GM18511 (cell line): ENCODE measurements at regions not wholly inside any gene's neighbourhood (a gene's known extent, or its start where the extent isn't known, plus 50 kb on each side); places are given as distances from the start of the nearest gene placed in this dataset.
"Not testable (repeated sequence)": the region's sequence is repeated elsewhere in the genome, so short reads cannot be mapped to it uniquely, and the experiment has no call there.

Experiments
- ATAC-seq: cut with Tn5 transposase; IDR thresholded peaks from one replicate; pipeline ENCODE4 v1.9.1; 2021; ENCODE audit warnings: mild to moderate bottlenecking, moderate library complexity; ENCODE audit not compliant: unreplicated experiment

DNA sequence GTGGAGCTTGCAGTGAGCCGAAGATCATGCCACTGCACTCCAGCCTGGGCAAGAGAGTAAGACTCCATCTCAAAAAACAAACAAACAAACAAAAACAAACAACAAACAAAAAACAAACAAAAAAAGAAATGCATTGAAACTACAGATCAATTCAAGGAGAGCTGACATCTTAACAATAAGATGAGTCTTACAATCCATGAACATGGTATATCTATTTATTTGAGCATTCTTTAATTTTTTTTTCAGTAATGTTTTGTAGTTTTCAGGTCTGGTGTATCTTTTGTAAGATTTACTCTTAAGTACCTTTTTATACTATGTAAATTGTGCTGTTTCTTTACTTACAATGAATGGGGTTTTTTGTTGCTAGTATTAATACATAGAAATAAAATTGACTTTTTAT, 140.1 kb upstream of the DAPK1 start:
- ATAC-seq: no peak

DNA sequence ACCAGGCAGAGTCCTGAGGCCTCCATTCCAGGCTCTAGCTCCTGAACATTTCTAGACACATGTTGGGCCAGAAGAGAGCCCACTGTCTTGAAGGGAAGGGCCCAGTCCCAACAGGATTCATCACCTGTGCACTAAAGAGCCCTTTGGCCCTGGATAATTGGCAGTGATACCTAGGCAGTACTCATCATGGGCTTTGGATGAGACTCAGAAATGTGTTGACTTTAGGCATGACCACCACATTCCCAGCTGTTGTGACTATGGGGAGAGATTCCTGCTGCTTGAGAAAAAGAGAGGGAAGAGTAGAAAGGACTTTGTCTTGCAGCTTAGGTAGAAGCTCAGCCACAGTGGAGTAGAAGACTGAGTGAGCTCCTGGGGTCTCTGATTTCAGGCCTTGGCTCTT, 138.4 kb upstream of the DAPK1 start:
- ATAC-seq: no peak

DNA sequence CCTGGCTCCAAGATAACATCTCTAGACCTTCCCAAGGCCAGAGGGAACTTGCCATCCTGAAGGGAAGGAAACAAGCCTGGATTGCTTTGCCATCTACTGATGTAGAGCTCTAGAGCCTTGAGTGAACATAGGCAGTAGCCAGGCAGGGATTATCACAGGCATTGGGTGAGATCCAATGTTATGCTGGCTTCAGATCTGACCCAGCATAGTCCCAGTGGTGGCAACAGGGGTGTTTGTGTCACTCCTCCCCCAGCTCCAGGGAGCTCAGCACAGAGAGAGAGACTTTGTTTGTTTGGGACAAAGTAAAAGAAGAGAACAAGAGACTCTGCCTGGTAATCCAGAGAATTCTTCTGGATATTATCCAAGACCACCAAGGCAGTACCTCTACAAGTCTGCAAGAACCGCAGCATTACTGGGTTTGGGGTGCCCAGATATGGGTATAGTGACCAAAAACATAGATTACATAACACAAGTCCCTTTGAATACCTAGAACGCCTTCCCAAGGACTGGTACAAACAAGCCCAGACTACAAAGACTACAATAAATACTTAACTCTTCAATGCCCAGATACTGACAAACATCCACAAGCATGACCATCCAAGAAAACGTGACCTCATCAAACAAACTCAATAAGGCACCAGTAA, 137.6 kb upstream of the DAPK1 start:
- ATAC-seq: no peak

DNA sequence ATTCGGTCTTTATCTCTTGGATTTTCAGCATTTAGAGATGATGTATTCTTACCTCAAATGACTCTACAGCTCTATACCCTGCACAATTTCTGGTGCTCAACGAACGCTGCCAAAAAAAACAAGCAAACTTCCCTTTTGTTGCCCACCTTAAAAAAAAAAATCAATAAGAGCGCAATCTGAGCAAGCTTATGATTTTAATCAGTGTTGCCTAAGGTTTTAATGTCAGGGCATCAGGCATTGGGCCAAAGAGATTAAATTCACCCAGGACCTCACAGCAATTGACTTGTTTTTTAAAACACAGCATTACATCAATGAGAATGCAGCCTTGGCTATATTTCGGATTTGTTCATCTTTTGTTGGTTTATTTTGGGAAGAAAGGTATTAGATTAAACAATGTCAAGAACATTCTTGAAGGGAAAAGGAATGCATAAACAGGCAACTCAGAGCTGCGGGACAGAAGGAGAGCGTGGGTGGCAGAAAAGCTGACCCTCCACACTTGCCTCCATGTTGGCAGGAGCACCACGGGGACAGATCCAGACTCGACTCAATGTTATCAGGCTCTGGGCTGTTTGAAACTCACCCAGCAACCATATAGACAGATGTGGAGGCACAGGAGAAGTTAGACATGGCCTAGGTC, 127.5 kb upstream of the DAPK1 start:
- ATAC-seq: no peak

DNA sequence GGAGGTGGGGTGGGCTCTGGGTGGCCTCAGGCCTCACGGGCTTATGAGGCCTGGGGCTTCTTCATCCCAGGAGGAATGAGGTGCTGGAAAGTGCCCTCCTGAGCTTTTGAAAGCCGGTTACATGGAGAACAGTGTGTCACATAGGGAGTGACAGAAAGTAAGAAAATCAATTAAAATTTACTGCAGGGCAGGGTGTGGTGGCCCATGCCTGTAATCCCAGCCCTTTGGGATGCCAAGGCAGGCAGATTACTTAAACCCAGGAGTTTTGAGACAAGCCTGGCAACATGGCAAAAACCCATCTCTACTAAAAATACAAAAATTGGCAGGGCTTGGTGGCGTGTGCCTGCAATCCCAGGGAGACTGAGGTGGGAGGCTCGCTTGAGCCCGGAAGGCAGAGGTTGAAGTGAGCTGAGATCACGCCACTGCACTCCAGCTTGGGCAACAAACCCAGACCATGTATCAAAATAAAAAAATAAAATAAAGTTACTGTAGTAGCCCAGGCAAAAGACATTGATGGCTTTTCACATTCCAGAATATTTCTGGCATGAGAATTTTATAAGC, 125.8 kb upstream of the DAPK1 start:
- ATAC-seq: no peak

DNA sequence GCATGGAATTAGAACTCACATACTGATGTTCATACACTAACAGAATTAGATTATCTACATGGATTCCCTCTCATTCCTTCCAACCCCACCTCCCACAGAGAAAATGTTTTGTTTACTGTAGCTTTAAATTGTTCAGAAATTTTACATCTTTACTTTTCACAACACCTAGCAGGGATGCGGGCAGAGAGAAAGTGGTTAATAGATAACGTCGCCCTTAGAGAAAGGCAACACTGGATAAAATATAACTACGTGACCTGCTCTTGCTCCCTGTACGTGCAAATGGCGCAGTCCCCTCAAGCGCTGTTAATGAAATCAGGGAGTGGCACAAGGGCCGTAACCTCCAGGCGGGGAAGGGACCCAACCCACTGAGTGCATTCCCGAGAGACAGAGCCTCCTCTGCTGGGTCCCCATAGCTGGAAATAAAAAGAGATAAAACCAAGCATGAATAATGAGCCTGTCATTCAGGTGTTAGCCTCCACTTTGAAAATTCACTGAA, 125.3 kb upstream of the DAPK1 start:
- no peak for ATAC-seq

DNA sequence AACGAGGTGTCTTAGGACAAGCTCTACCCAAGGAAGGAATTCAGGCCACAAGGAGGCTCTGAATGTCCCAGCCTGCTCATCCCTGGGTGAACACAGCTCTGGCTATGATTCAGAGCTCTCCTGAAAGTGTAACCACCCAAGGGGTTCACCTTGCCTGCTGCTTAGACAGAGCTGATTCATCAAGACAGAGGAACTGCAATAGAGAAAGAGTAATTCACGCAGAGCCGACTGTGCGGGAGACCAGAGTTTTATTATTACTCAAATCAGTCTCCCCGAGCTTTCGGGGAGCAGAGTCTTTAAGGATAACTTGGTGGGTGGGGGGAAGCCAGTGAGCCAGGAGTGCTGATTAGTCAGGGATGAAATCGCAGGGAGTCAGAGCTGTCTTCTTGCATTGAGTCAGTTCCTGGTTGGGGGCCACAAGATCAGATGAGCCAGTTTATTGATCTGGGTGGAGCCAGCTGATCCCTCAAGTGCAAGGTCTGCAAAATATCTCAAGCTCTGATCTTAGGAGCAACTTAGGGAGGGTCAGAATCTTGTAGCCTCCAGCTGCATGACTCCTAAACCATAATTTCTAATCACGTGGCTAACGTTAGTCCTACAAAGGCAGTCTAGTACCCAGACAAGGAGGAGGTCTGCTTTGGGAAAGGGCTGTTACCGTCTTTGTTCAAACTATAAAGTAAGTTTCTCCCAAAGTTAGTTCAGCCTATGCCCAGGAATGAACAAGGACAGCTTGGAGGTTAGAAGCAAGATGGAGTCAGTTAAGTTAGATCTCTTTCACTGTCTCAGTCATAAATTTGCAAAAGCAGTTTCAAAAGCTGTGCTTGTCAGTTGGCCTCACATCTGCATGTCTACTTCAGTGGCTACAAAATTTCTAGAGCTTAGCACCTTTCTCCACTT, 123.4 kb upstream of the DAPK1 start:
- not testable (repeated sequence) for ATAC-seq

DNA sequence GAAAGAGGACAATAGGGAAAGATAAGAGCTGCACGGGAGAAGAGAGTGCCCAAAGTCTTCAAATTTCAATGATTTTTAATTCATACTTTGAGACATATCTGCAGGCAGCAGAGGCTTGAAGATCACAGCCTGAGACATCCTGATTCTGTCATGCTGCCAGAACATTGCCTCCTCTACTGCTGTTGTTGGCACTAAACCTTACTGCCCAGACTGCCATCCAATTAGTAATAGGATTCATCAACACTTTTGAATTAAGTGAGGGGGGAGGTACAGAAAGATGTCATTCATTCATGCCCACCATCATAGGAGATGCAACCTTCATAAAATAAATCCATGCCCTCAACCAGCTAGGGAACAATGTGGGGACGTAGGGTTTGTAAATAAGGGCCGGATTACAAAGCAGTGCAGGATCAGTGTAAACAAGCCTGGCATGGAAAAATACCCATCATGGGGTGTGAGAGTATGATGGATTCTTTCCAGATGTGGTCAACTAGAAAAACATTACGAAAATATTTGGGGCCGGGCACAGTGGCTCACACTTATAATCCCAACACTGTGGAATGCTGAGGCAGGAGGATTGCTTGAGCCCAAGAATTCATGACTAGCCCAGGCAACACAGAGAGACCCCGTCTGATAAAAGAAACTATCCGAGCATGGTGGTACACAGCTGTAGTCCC, 122.1 kb upstream of the DAPK1 start:
- ATAC-seq: no peak

DNA sequence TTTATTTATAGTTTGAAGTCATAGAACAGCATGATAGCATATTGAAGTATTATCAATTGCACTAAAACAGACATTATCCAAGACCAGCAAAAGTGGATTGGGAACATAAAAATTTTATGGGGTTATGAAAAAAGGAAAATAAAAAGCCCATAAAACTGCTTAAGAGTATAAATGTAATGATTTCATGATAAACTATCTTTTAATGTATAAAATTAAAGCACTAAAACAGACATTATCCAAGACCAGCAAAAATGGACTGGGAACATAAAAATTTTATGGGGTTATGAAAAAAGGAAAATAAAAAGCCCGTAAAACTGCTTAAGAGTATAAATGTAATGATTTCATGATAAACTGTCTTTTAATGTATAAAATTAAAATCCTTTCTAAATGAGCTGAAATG, 119.0 kb upstream of the DAPK1 start:
- no peak for ATAC-seq

DNA sequence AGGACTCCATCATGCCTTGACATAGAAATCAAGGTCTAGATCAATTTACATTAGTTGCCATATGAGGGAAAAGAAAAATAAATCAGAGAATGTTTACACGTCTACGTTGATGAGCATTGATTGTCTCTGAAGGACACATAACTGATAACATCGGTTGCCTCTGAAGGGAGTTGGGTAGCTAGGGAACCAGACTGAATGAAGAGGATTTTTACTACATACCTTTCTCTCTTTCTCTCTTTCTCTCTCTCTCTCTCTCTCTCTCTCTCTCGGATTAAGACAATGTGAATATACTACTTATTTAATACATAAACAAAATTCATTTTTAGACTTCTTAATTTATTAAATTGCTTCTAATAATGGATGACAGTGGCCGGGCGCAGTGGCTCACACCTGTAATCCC, 118.4 kb upstream of the DAPK1 start:
- ATAC-seq: no peak

DNA sequence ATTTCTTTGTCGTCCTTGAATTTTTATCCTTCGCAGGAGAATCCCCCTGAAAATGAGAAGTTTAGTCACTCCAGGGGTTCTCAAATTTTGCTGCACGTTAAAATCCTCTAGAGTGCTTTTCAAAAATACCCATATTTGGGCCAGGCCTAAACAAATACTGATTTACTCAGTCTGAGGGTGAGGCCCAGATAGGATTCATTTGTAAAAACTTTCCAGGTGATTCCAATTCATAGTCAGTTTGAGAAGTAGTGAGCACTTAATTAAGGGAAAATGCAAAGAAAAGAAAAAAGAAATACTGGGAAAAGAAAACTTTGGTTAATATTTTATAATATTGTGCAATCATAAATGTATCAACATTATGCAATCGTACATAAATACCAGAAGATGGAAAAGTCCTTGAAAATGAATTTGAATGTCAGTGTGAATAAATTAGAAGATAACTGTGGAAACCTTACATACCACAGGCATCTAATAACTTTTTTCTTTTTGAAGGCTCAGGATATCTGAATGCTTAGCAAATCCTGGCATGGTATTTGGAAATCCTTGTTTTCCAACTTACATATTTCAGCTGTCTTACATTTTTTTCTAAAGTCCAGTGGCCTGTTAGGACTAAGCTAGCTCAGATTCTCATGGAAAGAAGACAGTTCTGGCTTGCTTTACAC, 116.5 kb upstream of the DAPK1 start:
- no peak for ATAC-seq

DNA sequence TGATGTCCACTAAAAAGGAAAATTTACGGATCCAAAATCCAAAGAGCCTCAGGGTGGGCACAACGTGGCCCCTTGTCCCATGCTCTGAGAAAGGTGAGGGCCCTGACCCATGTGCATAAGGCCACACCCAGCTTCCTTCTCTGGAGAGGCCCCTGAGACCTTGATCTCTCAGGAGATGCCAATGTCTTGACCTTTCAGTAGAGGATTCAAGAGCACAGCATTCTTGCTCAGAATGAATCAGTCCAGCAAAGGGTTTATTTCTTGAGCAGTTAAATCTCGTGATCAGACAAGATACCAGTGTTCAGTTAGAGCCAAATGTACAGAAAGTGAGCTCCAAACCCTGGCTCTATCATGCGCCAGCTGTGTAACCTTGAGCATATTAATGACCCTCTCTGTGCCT, 115.9 kb upstream of the DAPK1 start:
- no peak for ATAC-seq

DNA sequence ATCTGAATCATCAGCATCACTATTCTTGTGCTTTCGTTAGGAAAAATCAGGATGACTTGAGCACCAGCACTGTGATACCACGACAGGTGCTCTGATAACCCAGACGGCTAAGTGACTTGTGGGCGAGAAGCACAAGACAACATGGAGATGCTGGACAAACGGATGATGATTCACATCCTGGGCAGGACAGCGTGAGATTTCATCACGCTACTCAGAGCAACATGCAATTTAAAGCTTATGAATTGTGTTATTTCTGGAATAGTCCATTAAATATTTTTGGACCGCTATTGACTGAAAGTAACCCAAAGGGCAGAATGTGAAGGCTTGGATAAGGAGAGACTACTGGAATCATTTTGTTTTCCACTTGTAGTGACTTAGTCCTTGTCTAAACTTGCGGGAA, 114.8 kb upstream of the DAPK1 start:
- no peak for ATAC-seq

DNA sequence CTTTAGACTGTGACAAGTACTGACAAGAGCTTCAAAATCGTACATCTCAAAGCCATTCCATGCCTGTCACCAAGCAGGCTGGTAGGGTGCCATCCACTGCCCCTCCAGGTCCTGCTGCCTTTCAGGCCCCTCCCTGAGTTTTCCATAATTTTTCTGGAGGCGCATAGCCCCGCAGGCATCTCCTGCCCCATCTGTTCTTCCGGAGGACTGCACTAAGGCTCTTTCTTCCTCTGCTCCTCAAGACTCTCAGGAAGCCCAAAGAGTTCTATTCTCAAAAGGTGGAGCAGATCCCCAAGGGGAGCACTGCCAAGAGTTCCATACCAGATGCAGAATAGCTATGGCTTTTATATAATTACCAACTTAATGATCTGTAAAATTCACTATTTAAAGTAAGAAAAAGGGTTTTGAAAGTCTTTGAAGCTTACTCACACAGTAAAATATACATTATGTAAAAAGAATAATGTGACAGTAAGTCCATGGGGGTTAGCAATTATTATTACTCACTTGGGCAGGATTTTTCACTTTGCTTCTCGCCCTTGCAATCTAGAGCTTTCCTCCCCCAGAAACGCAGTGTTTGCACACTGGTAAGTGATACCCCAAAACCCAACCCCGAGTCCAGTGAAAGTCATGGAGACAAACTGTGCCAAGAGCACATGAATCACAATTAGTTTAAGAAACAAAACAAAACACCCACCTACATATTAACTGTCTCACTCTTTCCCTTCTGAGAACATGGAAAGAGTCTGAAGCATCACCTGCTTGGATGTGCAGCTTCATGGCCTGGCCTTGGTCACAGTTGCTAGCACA, 114.1 kb upstream of the DAPK1 start:
- no peak for ATAC-seq

DNA sequence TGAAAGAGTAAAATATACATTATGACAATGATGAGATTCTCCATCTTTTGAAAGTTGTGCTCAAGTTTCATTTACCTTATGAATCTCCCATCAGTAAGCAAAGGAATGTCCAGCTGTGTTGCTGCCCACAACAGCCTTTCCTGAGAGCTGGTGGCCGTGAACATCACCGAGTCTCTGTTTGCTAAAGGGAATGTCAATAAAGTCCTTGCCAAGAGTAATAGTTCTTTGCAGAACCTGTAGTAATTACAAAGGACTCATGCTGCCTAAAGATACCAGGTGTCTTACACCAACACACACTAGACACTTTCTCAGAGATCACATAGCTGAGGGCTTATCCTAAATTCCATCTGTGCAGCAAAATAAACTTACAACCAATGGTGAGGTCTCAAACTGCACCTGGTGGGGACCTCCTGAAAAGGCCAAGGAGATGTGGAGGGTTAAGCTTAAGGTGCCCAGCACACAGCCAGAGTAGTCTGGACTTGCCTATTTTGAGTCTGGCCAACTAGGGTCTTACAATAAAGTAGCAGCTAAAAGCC, 111.1 kb upstream of the DAPK1 start:
- ATAC-seq: no peak

DNA sequence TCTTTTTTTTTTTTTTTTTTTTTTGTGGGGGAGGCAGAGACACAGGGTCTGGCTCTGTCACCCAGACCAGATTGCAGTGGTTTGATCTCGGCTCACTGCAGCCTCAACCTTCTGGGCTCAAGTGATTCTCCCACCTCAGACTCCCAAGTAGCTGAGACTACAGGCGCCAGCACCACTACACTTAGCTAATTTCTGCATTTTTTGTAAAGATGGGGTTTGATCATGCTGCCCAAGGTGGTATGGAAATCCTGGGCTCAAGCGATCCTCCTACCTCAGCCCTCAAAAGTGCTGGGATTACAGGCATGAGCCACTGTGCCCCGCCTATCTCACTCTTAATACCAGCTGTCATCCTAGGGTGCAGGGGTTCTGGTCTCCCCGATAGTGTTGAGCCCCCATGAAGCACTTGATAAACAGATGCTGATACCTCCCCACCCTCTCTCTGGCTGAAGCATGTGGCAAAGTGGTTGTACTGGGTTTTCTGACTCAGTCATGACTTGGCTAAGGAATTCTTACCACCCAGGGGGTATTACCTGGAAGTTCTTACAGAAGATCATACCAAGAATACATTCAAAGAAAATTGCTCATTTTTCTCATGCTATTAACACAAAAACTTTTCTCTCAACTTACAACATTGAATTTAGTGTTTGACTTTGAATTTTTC, 110.2 kb upstream of the DAPK1 start:
- no peak for ATAC-seq

DNA sequence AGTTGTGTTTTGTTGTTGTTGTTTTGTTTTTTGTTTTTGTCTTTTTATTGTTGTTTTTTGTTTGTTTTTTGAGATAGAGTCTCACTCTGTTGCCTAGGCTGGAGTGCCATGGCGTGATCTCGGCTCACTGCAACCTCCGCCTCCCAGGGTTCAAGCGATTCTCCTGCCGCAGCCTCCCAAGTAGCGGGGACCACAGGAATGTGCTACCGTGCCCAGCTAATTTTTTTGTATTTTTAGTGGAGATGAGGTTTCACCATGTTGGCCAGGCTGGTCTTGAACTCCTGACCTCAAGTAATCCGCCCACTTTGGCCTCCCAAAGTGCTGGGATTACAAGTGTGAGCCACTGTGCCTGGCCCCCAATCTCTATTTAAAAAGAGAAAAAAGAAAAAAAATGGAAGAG, 109.0 kb upstream of the DAPK1 start:
- ATAC-seq: not testable (repeated sequence)

DNA sequence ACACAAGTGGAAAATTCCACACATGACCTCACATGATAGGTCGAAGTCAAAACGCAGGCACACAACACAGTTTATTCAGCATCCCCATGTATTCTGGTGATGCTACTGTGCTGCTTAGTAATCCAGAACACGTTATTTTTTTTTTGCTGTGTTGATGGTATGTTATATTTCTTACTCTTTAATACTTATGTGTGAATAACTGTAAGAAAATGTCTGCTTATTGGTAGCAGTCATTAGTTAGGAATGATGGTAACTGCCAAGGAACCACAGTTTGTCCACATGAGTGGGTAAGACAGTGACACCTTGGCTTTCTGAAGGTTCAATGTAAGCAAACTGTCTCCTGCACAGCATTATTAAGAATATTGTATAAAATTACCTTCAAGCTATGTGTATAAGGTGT, 107.7 kb upstream of the DAPK1 start:
- ATAC-seq: no peak

DNA sequence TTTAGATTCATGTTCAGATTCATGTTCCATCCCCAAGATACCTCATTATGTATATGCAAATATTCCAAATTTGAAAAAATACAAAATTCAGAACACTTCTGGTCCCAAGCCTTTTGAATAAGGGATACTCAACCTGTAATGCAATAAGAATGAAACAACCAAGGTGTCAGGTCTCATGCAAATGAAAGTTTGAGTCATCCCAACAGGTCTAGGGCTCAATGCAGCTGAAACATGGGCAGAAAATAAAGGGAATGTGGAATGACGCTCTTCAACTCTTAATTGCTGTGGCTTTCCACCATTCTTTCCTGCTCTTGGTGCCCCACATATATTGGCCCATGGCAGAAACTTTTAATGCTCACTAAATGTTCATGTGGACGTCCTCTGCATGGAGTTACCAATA, 107.3 kb upstream of the DAPK1 start:
- ATAC-seq: no peak
